DND-41 (cell line): ENCODE measurements at regions not wholly inside any gene's neighbourhood (a gene's known extent, or its start where the extent isn't known, plus 50 kb on each side); places are given as distances from the start of the nearest gene placed in this dataset.

Experiments
- EZH2 ChIP-seq: IDR thresholded peaks from 3 replicates; pipeline ENCODE4 v1.6.1; 2012; ENCODE audit warnings: borderline replicate concordance, low read depth, mild to moderate bottlenecking, moderate library complexity, low read length, inconsistent platforms; ENCODE audit not compliant: severe bottlenecking
- TF ChIP-seq, protein P1 (sequence below): IDR thresholded peaks from 2 replicates; pipeline ENCODE4 v1.5.1; 2012; ENCODE audit warnings: borderline replicate concordance, low read length, moderate library complexity, mild to moderate bottlenecking; ENCODE audit not compliant: poor library complexity, severe bottlenecking; ENCODE audit errors: extremely low read depth

GRCh38 chr7:136045181-136045580 is 68.0 kb upstream of the MTPN start:
- TF ChIP-seq, protein P1, sequence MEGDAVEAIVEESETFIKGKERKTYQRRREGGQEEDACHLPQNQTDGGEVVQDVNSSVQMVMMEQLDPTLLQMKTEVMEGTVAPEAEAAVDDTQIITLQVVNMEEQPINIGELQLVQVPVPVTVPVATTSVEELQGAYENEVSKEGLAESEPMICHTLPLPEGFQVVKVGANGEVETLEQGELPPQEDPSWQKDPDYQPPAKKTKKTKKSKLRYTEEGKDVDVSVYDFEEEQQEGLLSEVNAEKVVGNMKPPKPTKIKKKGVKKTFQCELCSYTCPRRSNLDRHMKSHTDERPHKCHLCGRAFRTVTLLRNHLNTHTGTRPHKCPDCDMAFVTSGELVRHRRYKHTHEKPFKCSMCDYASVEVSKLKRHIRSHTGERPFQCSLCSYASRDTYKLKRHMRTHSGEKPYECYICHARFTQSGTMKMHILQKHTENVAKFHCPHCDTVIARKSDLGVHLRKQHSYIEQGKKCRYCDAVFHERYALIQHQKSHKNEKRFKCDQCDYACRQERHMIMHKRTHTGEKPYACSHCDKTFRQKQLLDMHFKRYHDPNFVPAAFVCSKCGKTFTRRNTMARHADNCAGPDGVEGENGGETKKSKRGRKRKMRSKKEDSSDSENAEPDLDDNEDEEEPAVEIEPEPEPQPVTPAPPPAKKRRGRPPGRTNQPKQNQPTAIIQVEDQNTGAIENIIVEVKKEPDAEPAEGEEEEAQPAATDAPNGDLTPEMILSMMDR: no peak
- no peak for TF ChIP-seq EZH2
